Activated T-cell treated with anti-CD3 and anti-CD28 coated beads, Interleukin-2, amount 50 U/mL, for 4 hours (primary cell): ENCODE measurements at regions not wholly inside any gene's neighbourhood (a gene's known extent, or its start where the extent isn't known, plus 50 kb on each side); places are given as distances from the start of the nearest gene placed in this dataset.
A peak's percentile ranks its signal among the peaks of the same experiment; 100 is the strongest.
"Not testable (repeated sequence)": the region's sequence is repeated elsewhere in the genome, so short reads cannot be mapped to it uniquely, and the experiment has no call there.

Experiments
- ATAC-seq, 2 donors: fragments of 200-7000 bp; cut with Tn5 transposase; one replicate each; pipeline ENCODE4 v1.10.0; 2021
- DNase-seq: peaks from one replicate; pipeline ENCODE4 v3.0.0-alpha.2; 2020
- H3K27me3 Mint-ChIP-seq: one replicate; pipeline ENCODE4 v1.8.0; 2021; ENCODE audit warnings: low read depth, mixed read lengths
- H3K36me3 Mint-ChIP-seq: one replicate; pipeline ENCODE4 v1.8.0; 2022; ENCODE audit warnings: mixed read lengths; ENCODE audit not compliant: insufficient read depth
- H3K4me1 Mint-ChIP-seq: one replicate; pipeline ENCODE4 v1.8.0; 2021; ENCODE audit warnings: low read depth, mixed read lengths
- H3K4me3 Mint-ChIP-seq: one replicate; pipeline ENCODE4 v1.8.0; 2021; ENCODE audit warnings: mild to moderate bottlenecking, moderate library complexity, mixed read lengths
- H3K9me3 Mint-ChIP-seq: one replicate; pipeline ENCODE4 v1.8.0; 2021; ENCODE audit warnings: mixed read lengths

DNA sequence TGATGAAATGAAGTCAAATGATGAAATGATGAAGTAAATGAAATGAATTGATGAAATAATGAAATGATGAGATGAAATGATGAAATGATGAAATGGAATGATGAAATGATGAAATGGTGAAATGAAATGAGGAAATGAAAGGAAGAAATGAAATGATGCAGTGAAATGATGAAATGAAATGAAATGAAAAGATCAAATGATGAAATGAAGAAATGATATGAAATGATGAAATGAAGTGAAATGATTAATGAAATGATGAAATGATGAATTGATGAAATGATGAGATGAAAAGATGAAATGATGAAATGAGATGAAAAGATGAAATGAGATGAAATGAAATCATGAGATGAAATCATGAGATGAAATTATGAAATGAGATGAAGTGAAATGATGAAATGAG is 139.2 kb upstream of the ERV3-1 start:
- not testable (repeated sequence) for H3K36me3 Mint-ChIP-seq, H3K27me3 Mint-ChIP-seq, H3K9me3 Mint-ChIP-seq, H3K4me1 Mint-ChIP-seq, ATAC-seq, DNase-seq, H3K4me3 Mint-ChIP-seq

DNA sequence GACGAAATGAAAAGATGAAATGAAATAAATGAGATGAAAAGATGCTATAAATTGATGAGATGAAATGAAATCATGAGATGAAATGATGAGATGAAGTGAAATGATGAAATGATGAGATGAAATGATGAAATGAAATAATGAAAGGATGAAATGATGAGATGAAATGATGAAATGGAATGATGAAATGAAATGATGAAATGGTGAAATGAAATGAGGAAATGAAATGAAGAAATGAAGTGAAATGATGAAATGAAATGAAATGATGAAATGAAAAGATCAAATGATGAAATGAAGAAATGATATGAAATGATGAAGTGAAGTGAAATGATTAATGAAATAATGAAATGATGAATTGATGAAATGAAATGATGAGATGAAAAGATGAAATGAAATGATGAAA is 138.5 kb upstream of the ERV3-1 start:
- H3K36me3 Mint-ChIP-seq, H3K9me3 Mint-ChIP-seq, ATAC-seq: not testable (repeated sequence)

DNA sequence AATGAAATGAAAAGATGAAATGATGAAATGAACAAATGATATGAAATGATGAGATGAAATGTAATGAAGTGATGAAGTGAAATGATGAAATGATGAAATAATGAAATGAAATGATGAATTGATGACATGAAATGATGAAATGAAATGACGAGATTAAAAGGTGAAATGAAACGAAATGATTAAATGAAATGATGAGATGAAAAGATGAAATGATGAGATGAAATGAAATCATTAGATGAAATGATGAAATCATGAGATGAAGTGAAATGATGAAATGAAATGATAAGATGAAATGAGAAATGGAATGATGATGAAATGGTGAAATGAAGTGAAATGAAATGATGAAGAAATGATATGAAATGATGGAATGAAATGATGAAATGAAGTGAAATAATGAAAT is 138.1 kb upstream of the ERV3-1 start:
- not testable (repeated sequence) for ATAC-seq, H3K27me3 Mint-ChIP-seq, H3K4me3 Mint-ChIP-seq

More for the DNA sequence above, 138.5 kb upstream of the ERV3-1 start:
- not testable (repeated sequence) for H3K4me3 Mint-ChIP-seq, DNase-seq, H3K4me1 Mint-ChIP-seq, H3K27me3 Mint-ChIP-seq

DNA sequence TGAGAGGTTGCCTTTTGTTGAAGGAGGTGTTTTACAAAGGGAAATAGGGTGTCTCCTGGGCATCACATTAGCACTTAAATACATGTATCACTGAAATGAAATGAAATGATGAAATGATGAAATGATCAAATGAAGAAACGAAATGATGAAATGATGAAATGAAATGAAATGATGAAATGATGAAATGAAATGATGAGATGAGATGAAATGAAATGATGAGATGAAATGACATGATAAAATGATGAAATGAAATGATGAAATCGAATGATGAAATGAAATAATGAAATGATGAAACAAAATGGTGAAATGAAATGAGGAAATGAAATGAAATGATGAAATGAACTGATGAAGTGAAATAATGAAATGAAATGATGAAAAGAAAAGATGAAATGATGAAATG is 137.6 kb upstream of the ERV3-1 start:
- not testable (repeated sequence) for H3K4me3 Mint-ChIP-seq, H3K27me3 Mint-ChIP-seq, H3K9me3 Mint-ChIP-seq, H3K36me3 Mint-ChIP-seq, ATAC-seq, H3K4me1 Mint-ChIP-seq, DNase-seq

More for the DNA sequence above, 138.1 kb upstream of the ERV3-1 start:
- H3K9me3 Mint-ChIP-seq, H3K36me3 Mint-ChIP-seq, DNase-seq, H3K4me1 Mint-ChIP-seq: not testable (repeated sequence)

DNA sequence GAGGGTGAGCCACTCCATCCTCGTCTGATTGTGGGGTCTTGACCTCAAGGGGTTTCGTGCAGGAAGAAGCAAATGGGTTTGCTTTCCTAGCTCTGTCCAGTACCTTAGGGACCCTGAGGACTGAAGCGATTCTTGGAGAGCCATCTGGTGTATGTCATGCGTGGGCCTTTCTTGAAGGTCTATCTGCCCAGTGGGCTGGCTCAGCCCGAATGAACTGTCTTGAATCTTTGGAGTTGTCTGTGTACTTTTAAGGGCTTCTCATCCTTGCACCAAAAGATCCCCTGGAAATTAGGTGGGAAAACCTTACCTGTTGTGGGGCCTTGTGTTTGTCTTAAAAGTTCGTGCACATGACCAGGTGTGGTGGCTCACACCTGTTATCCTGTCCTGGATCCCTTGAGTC is 135.4 kb upstream of the ERV3-1 start:
- H3K9me3 Mint-ChIP-seq, H3K4me3 Mint-ChIP-seq, H3K36me3 Mint-ChIP-seq, H3K4me1 Mint-ChIP-seq, H3K27me3 Mint-ChIP-seq, ATAC-seq, DNase-seq: not testable (repeated sequence)

DNA sequence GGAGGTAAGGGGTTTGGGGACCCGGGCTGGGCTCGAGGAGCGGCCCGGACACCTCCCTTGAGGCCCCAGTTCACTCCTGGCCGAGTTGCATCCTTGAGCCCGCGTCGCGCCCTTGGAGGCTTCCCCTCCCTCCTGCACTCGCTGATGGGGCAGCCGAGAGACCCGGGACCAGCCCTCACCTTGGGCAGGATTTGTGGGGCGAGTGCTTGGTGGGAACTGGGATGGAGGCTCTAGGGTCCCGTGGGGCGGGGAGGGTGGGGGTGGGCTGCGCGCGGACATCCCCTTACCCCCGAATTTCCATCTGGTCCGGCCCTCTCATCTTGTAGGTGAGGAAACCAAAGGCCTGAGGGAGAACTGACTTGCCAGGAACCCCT is 134.9 kb upstream of the ERV3-1 start:
- H3K9me3 Mint-ChIP-seq, ATAC-seq, H3K4me1 Mint-ChIP-seq, H3K4me3 Mint-ChIP-seq, DNase-seq, H3K27me3 Mint-ChIP-seq, H3K36me3 Mint-ChIP-seq: not testable (repeated sequence)

DNA sequence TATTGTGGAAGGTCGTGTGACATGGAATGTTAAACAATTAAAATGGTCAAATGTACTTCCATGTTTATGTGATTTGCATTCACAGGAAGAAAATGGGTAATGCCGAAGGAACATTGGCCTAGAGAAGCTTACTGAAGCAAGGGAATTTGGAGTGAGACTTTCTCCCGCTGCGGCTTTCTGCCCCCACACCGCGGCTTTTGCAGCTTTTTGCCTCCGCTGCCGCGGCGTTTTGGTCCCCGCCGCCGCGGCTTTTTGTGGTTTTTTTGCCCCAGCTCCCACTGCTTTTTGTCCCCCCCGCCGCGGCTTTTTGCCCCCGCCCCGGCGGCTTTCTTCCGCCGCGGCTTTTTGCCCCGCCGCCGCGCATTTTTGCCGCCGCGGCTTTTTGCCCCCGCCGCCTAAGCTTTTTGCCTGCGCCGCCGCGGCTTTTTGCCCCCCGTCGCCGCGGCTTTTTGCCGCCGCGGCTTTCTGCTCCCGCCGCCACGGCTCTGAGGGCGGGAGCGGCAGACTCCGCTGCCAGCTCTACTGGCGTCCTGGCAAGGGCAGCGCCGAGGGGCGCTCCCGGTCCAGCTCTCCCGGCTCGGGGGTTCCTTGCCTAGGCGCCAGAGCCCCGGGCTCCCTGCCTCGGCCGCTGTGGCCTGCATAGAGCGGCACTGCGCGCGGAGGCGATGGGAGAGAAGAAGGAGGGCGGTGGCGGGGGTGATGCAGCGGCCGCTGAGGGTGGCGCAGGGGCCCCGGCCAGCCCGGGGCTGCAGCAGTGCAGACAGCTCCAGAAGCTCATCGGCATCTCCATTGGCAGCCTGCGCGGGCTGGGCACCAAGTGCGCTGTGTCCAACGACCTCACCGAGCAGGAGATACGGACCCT is 134.3 kb upstream of the ERV3-1 start:
- H3K4me1 Mint-ChIP-seq, DNase-seq, H3K36me3 Mint-ChIP-seq, H3K4me3 Mint-ChIP-seq, ATAC-seq, H3K9me3 Mint-ChIP-seq, H3K27me3 Mint-ChIP-seq: not testable (repeated sequence)

DNA sequence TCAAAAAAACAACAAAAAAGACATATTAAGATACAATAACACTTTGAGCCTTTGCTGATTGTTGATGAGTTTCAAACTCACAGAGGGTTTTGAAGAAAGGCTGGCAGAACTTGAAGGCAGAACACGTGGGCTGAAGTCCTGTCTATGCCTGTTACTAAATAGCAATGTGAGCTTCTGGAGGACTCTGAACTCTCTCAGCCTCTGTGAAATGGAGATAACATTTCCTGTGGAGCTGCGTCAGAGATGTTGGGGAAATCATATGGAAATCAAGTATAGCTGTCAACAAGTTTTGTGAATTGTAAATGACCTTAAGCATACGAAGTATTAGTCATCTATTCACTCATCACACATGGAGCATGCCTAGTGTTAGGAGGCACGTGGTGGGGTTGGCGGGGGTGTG is 130.4 kb upstream of the ERV3-1 start:
- not testable (repeated sequence) for H3K36me3 Mint-ChIP-seq, H3K4me3 Mint-ChIP-seq, DNase-seq, H3K4me1 Mint-ChIP-seq, H3K27me3 Mint-ChIP-seq, H3K9me3 Mint-ChIP-seq, ATAC-seq

DNA sequence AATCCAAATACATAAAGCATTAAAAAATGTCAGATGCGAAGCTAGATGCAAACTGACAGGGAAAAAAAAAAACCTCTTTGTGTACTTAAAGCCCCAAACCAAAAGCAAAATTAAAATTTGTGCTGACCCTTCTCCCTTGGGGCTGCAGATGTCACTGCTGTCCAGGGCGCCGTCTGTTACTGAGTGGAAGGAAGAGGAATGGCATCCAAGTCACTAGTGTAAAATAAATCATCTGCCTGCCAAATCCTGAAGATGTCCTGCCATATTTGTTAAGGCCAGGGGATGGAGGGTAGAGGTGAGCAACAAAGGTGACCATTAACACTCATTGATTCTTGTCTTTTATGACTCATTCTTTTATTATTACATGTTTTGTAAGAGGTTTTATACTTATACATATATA is 126.6 kb upstream of the ERV3-1 start:
- H3K36me3 Mint-ChIP-seq, H3K4me1 Mint-ChIP-seq, H3K4me3 Mint-ChIP-seq, DNase-seq, H3K27me3 Mint-ChIP-seq, ATAC-seq, H3K9me3 Mint-ChIP-seq: not testable (repeated sequence)

DNA sequence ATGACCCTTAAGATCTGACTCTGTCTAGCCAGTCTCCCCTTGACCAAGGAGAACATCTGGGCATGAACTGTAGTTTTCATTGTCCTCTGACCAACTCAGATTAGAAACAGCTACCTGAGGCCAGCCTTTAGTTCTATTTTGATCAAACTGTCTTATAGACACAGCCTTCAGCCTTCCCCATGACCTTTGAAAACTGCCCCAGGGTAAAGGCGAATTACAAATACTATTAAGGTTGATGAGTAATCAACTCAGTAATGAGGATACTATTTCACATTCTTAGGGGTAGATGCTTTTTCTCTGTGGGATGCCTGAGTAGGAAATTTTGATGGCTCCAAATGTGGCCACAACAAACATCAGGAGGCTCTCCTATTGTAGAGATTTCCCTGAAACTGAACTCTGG is 125.8 kb upstream of the ERV3-1 start:
- ATAC-seq, H3K4me3 Mint-ChIP-seq, DNase-seq, H3K4me1 Mint-ChIP-seq, H3K9me3 Mint-ChIP-seq, H3K36me3 Mint-ChIP-seq, H3K27me3 Mint-ChIP-seq: not testable (repeated sequence)

DNA sequence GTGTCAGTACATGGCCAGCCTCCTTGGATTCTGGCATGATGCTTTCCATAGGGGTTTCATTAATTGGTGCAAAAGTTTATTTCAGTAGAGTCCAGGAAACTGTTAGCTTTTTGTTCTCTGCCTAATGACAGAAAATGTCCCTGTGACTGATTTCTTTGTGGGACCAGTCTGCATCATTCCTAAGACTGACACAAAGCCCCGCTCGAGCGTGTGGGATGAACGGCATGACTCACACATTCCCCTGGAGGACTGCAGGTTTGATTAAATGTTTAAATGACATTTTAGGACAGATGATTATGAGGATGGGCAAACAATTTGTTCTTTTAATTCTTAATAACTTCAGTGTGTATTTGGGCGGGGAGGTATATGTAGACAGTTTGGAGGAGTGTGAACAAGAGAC is 120.9 kb upstream of the ERV3-1 start:
- H3K36me3 Mint-ChIP-seq, H3K4me3 Mint-ChIP-seq, DNase-seq, ATAC-seq, H3K4me1 Mint-ChIP-seq, H3K9me3 Mint-ChIP-seq, H3K27me3 Mint-ChIP-seq: not testable (repeated sequence)

DNA sequence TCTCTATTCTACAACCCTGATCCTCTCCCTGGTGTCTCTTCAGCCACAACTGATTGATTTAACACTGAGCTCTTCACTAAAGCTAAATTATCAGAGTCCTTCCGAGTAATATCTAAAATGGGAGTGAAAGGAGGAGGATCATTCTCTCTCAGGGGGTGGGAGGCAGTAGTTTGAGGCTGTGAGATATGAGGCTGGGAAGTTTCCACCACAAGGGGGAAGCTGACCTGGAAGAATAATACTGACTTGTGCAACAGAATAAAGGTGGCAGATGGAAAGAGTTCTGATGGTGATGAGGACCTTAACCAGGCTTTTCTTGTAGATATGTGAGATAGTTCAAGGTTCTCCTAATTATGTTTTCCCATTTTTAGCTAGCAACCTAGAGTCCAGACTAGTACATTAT is 118.1 kb upstream of the ERV3-1 start:
- H3K4me1 Mint-ChIP-seq, ATAC-seq, H3K9me3 Mint-ChIP-seq, DNase-seq, H3K4me3 Mint-ChIP-seq, H3K27me3 Mint-ChIP-seq, H3K36me3 Mint-ChIP-seq: not testable (repeated sequence)

DNA sequence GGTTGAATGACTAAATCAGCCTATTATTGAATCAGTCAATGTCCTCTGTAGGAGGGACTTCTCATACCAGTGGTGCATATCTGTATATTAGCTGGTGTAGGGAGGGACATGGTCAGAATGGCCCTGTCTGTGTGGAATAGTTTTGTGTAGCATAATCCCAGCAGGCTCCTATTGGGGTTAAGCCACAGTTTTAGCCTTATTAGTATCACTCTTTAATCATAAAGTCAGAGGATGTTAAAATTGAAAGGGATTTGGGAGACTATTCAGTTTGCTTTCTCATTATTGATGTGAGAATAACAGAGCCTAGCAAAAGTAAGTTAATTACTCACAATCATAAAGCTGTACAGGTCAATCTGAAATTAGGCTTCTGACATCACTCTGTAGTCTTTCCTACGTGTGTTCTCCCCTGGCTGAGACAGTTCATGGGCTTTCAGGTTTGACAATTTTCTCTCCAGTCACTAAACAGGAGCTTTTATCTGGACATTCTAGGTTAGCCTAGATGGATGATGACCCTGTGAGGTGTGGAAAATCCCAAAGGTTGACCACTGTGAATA is 99.2 kb upstream of the ERV3-1 start:
- not testable (repeated sequence) for H3K4me3 Mint-ChIP-seq, H3K36me3 Mint-ChIP-seq, H3K27me3 Mint-ChIP-seq, H3K4me1 Mint-ChIP-seq, ATAC-seq, DNase-seq, H3K9me3 Mint-ChIP-seq

DNA sequence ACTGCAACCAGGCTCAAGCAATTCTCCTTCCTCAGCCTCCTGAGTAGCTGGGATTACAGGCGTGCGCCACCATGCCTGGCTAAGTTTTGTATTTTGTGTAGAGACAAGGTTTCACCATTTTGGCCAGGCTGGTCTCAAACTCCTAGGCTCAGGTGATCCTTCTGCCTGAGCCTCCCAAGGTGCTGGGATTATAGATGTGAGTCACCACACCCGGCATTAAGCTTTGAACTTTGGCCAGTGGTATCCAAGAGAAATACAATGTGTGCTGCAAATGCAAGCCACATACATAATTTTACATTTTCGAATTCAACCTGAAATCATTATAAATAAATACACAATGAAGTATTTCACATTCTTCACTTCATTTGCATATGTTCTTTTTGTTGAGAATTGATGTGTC is 94.0 kb upstream of the ERV3-1 start:
- H3K27me3 Mint-ChIP-seq, H3K9me3 Mint-ChIP-seq, H3K4me1 Mint-ChIP-seq, H3K36me3 Mint-ChIP-seq, H3K4me3 Mint-ChIP-seq, ATAC-seq, DNase-seq: not testable (repeated sequence)

DNA sequence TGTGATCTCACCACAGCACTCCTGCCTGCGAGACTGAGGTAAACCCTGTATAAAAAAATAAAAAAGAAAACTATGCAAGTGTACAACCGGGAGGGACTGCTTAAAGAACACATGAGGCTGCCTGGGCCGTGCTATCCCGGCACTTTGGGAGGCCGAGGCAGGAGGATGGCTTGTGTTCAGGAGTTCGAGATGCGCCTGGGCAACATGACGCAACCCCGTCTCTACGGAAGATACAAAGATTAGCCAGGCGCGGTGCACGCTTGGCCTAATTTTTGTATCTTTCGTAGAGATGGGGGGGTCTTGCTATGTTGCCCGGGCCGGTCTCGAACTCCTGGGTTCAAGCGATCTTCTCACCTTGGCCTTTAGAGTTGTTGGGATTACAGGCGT is 75.2 kb upstream of the ERV3-1 start:
- not testable (repeated sequence) for DNase-seq, H3K4me1 Mint-ChIP-seq, H3K9me3 Mint-ChIP-seq, H3K27me3 Mint-ChIP-seq, ATAC-seq, H3K36me3 Mint-ChIP-seq
- H3K4me3 Mint-ChIP-seq: peak overlapping the region; percentile 89
